Neuronal stem cell (in vitro differentiated cells): ENCODE measurements at regions not wholly inside any gene's neighbourhood (a gene's known extent, or its start where the extent isn't known, plus 50 kb on each side); places are given as distances from the start of the nearest gene placed in this dataset.

Experiments used
- DNase-seq: peaks from one replicate; pipeline ENCODE4 v3.0.0-alpha.2; 2013; ENCODE audit warnings: low spot score
- H2AFZ ChIP-seq: one replicate; pipeline ENCODE4 v1.6.1; 2013; ENCODE audit warnings: mild to moderate bottlenecking, low read length, inconsistent platforms
- H2AK5ac ChIP-seq: 2 replicates; pipeline ENCODE4 v1.6.1; 2013; ENCODE audit warnings: low read depth, mild to moderate bottlenecking, inconsistent platforms, low read length, moderate library complexity, mixed read lengths
- H2BK120ac ChIP-seq: 2 replicates; pipeline ENCODE4 v1.6.1; 2013; ENCODE audit warnings: low read depth, mild to moderate bottlenecking, inconsistent platforms, low read length, moderate library complexity, mixed read lengths
- H2BK12ac ChIP-seq: one replicate; pipeline ENCODE4 v1.6.1; 2013; ENCODE audit warnings: low read length, inconsistent platforms
- H2BK15ac ChIP-seq: 2 replicates; pipeline ENCODE4 v1.6.1; 2013; ENCODE audit warnings: mild to moderate bottlenecking, low read length, inconsistent platforms, mixed read lengths
- H2BK5ac ChIP-seq: one replicate; pipeline ENCODE4 v1.6.1; 2013; ENCODE audit warnings: inconsistent platforms, mild to moderate bottlenecking, low read length, moderate library complexity
- H3K14ac ChIP-seq: one replicate; pipeline ENCODE4 v1.6.1; 2013; ENCODE audit warnings: low read length, inconsistent platforms
- H3K18ac ChIP-seq: 2 replicates; pipeline ENCODE4 v1.6.1; 2013; ENCODE audit warnings: low read length, inconsistent platforms
- H3K23ac ChIP-seq: 2 replicates; pipeline ENCODE4 v1.6.1; 2013; ENCODE audit warnings: low read depth, mild to moderate bottlenecking, mixed read lengths, low read length, inconsistent platforms; ENCODE audit not compliant: poor library complexity
- H3K27ac ChIP-seq: replicated peaks from 3 replicates; pipeline ENCODE4 v1.5.1; 2013; ENCODE audit warnings: low read length, inconsistent platforms
- H3K27me3 ChIP-seq, 3 experiments: 2 replicates each; pipeline ENCODE4 v1.6.1; 2013; ENCODE audit warnings: low read length in 3 of 3, mild to moderate bottlenecking in 2 of 3, inconsistent platforms in 1 of 3, low read depth in 1 of 3, mixed read lengths in 1 of 3, moderate library complexity in 1 of 3; ENCODE audit not compliant: control insufficient read depth in 3 of 3, insufficient read depth in 3 of 3
- H3K36me3 ChIP-seq, 2 donors: replicated peaks in 1 of 2; 2 replicates each; pipeline ENCODE4 v1.6.1; 2013; ENCODE audit warnings: low read length in 2 of 2; ENCODE audit not compliant: control insufficient read depth in 2 of 2, insufficient read depth in 2 of 2
- H3K4ac ChIP-seq: 2 replicates; pipeline ENCODE4 v1.6.1; 2013; ENCODE audit warnings: inconsistent platforms, mild to moderate bottlenecking, low read length, moderate library complexity
- H3K4me1 ChIP-seq, 2 donors: 1 replicate in 1 of 2; 2 replicates in 1 of 2; pipeline ENCODE4 v1.6.1; 2013; ENCODE audit warnings: low read length in 2 of 2, low read depth in 1 of 2; ENCODE audit not compliant: control insufficient read depth in 2 of 2, insufficient read depth in 1 of 2
- H3K4me2 ChIP-seq: one replicate; pipeline ENCODE4 v1.6.1; 2013; ENCODE audit warnings: mild to moderate bottlenecking, low read length, inconsistent platforms; ENCODE audit not compliant: insufficient read depth, poor library complexity, severe bottlenecking
- H3K4me3 ChIP-seq, 2 donors: 2 replicates each; pipeline ENCODE4 v1.5.1; 2013; ENCODE audit warnings: low read length in 2 of 2, mild to moderate bottlenecking in 2 of 2, inconsistent platforms in 1 of 2, moderate library complexity in 1 of 2
- H3K79me1 ChIP-seq: one replicate; pipeline ENCODE4 v1.6.1; 2013; ENCODE audit warnings: low read depth, mild to moderate bottlenecking, inconsistent platforms, low read length, moderate library complexity
- H3K9ac ChIP-seq: one replicate; pipeline ENCODE4 v1.6.1; 2013; ENCODE audit warnings: mild to moderate bottlenecking, low read depth, low read length, inconsistent platforms; ENCODE audit not compliant: poor library complexity
- H3K9me3 ChIP-seq, 2 donors: replicated peaks in 1 of 2; 2 replicates each; pipeline versions ENCODE3 to v1.6.1; 2013; ENCODE audit warnings: low read length in 2 of 2, mild to moderate bottlenecking in 2 of 2, inconsistent platforms in 1 of 2, low read depth in 1 of 2, mixed read lengths in 1 of 2, moderate library complexity in 1 of 2; ENCODE audit not compliant: control insufficient read depth in 2 of 2, insufficient read depth in 1 of 2
- H4K8ac ChIP-seq: one replicate; pipeline ENCODE4 v1.6.1; 2013; ENCODE audit warnings: low read depth, mild to moderate bottlenecking, inconsistent platforms, low read length, moderate library complexity
- H4K91ac ChIP-seq: one replicate; pipeline ENCODE4 v1.6.1; 2013; ENCODE audit warnings: low read length, low read depth, mild to moderate bottlenecking, inconsistent platforms; ENCODE audit not compliant: poor library complexity
- WGBS, 2 donors: extraction: QIAGEN DNeasy Blood & Tissue Kit; methylation state at CpG; one replicate each; pipeline ENCODE4 v1.1.7; 2013; ENCODE audit warnings: missing lambda C conversion rate in 2 of 2, mixed read lengths in 1 of 2; ENCODE audit not compliant: insufficient read length in 2 of 2, insufficient replicate concordance in 1 of 2; ENCODE audit errors: extremely low coverage in 2 of 2; 5-methylcytosine and 5-hydroxymethylcytosine counted together

DNA sequence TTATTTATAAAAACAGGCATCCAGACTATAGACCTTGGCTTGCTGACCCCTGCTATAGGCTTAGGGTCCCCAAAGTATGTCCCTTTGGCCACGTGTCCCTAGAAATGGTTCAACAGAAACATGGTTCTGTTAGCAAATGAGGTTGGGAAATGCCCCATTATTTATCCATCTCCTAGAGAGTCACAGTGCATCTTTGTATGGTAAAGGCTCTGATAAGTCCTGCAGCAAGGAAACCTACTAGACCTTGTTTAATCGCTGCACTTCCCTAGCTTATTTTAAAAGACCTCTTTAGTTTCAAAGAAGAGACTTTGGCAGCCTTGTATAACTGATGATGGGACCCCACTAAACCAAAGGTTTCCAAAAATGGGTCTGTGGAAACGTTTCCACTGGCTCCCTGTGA lies 471.5 kb downstream of the MED13L start:
- no peak overlapping the region for H3K4ac ChIP-seq
- H3K27me3 ChIP-seq, result no peaks in the 10 kb centered on the region
- no peaks in the 10 kb centered on the region for H3K36me3 ChIP-seq
- no peak overlapping the region for H2BK120ac ChIP-seq
- H2BK5ac ChIP-seq, result no peak overlapping the region
- H3K18ac ChIP-seq, result no peak overlapping the region
- no peak overlapping the region for H3K23ac ChIP-seq
- H2AFZ ChIP-seq, result no peak overlapping the region
- H3K9me3 ChIP-seq, result no peaks in the 10 kb centered on the region
- H3K4me1 ChIP-seq, result no peaks in the 10 kb centered on the region
- H2BK15ac ChIP-seq, result no peak overlapping the region
- no peak overlapping the region for H2BK12ac ChIP-seq
- H3K79me1 ChIP-seq, result no peaks in the 10 kb centered on the region
- no peak overlapping the region for H3K27ac ChIP-seq
- no peak overlapping the region for H3K14ac ChIP-seq
- H2AK5ac ChIP-seq, result no peak overlapping the region
- no peak overlapping the region for H3K9ac ChIP-seq
- H3K4me2 ChIP-seq, result no peak overlapping the region
- no peak overlapping the region for H4K8ac ChIP-seq
- no CpG with 5 or more reads among the region's 3 CpGs for WGBS, 2 donors
- no peak for DNase-seq
- no peak overlapping the region for H3K4me3 ChIP-seq
- no peak overlapping the region for H4K91ac ChIP-seq

DNA sequence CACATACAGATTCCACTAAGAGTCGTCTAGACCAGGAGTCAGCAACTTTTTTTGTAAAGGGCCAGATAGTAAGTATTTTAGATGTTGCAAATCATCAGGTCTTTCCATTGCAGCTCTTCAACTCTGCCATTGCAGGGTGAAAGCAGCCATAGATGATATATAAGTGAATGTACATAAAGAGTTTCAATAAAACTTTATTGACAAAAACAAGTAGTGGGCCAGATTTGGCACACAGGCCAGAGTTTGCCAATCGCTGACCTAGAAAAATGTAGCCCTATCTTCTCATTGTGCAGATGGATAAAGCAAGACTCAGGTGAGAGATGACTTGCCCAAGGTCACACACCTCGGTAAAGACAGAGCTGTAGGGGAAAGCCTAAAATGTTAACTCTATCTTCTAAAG lies 474.7 kb downstream of the MED13L start:
- Histone ChIP-seq H3K9ac (no peak overlapping the region), H3K27ac (no peak overlapping the region), H3K27me3 (no peaks in the 10 kb centered on the region), H4K91ac (no peak overlapping the region), H3K23ac (no peak overlapping the region), H3K18ac (no peak overlapping the region), H3K4me1 (no peaks in the 10 kb centered on the region), H2AFZ (no peak overlapping the region), H3K9me3 (no peaks in the 10 kb centered on the region), H3K14ac (no peak overlapping the region), H3K4me3 (no peak overlapping the region), H3K79me1 (no peaks in the 10 kb centered on the region), H3K36me3 (no peaks in the 10 kb centered on the region), H2BK12ac (no peak overlapping the region), H2AK5ac (no peak overlapping the region), H3K4ac (no peak overlapping the region), H2BK120ac (no peak overlapping the region), H4K8ac (no peak overlapping the region), H3K4me2 (no peak overlapping the region), H2BK5ac (no peak overlapping the region), H2BK15ac (no peak overlapping the region)
- WGBS, 2 donors, result no CpG with 5 or more reads among the region's 3 CpGs
- no peak for DNase-seq

DNA sequence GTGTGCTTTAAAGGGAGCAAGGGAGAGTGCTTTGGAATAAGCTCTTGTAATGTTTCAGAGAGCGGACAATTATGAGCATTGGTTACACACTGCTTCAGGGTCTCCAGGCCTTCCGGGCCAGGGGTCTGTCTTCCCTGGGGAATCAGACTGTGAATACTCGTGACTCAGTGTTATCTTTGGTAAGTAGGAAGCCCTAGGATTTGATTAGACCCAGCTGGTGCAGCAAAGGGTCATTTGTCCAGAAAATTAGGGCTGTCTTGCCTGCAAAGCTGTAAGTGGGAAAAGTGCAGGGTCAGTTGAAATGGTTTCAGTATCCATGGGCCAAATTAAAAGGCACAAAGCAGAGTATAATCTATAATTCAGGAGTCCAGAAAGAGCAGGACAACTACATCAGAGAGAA lies 475.6 kb downstream of the MED13L start:
- Histone ChIP-seq H2BK15ac (no peak overlapping the region), H3K18ac (no peak overlapping the region), H3K4me1 (no peaks in the 10 kb centered on the region), H3K4me2 (no peak overlapping the region), H3K9ac (no peak overlapping the region), H2BK12ac (no peak overlapping the region), H3K4ac (no peak overlapping the region), H4K91ac (no peak overlapping the region), H3K79me1 (no peaks in the 10 kb centered on the region), H2BK5ac (no peak overlapping the region), H2AK5ac (no peak overlapping the region), H3K27ac (no peak overlapping the region), H3K23ac (no peak overlapping the region), H4K8ac (no peak overlapping the region), H3K14ac (no peak overlapping the region), H3K4me3 (no peak overlapping the region), H3K27me3 (no peaks in the 10 kb centered on the region), H2AFZ (no peak overlapping the region), H2BK120ac (no peak overlapping the region), H3K36me3 (no peaks in the 10 kb centered on the region), H3K9me3 (no peaks in the 10 kb centered on the region)
- DNase-seq, result no peak
- no CpG with 5 or more reads among the region's 3 CpGs for WGBS, 2 donors

DNA sequence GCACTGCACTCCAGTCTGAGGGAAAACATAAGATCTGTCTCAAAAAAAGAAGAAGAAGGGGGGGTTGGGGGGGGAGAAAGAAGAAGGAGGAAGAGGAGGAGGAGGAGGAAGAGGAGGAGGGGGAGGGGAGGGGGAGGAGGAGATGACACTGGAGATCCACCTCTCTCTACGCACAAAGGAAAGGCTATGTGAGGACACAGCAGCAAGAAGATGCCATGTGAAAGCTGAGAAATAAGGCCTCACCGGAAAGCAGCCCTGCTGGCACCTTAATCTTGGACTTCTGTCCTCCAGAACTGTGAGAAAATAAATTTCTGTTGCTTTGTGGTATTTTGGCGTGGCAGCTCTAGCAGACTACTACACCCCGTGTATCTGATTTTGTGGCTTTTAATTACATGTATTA lies 477.9 kb downstream of the MED13L start:
- Histone ChIP-seq H3K4me2 (no peak overlapping the region), H3K27ac (no peak overlapping the region), H3K18ac (no peak overlapping the region), H4K8ac (no peak overlapping the region), H2AFZ (no peak overlapping the region), H3K9ac (no peak overlapping the region), H2BK5ac (no peak overlapping the region), H3K23ac (no peak overlapping the region), H2AK5ac (no peak overlapping the region), H3K4me1 (no peaks in the 10 kb centered on the region), H3K14ac (no peak overlapping the region), H3K79me1 (no peaks in the 10 kb centered on the region), H2BK15ac (no peak overlapping the region), H2BK12ac (no peak overlapping the region), H3K4me3 (no peak overlapping the region), H4K91ac (no peak overlapping the region), H3K36me3 (no peaks in the 10 kb centered on the region), H3K9me3 (no peaks in the 10 kb centered on the region), H3K4ac (no peak overlapping the region), H3K27me3 (no peaks in the 10 kb centered on the region), H2BK120ac (no peak overlapping the region)
- no peak for DNase-seq
- WGBS, 2 donors, result no CpG with 5 or more reads among the region's 4 CpGs
